ENCODE measurements at regions not wholly inside any gene's neighbourhood (a gene's known extent, or its start where the extent isn't known, plus 50 kb on each side); places are given as distances from the start of the nearest gene placed in this dataset.
"Not testable (repeated sequence)": the region's sequence is repeated elsewhere in the genome, so short reads cannot be mapped to it uniquely, and the experiment has no call there.

DNA sequence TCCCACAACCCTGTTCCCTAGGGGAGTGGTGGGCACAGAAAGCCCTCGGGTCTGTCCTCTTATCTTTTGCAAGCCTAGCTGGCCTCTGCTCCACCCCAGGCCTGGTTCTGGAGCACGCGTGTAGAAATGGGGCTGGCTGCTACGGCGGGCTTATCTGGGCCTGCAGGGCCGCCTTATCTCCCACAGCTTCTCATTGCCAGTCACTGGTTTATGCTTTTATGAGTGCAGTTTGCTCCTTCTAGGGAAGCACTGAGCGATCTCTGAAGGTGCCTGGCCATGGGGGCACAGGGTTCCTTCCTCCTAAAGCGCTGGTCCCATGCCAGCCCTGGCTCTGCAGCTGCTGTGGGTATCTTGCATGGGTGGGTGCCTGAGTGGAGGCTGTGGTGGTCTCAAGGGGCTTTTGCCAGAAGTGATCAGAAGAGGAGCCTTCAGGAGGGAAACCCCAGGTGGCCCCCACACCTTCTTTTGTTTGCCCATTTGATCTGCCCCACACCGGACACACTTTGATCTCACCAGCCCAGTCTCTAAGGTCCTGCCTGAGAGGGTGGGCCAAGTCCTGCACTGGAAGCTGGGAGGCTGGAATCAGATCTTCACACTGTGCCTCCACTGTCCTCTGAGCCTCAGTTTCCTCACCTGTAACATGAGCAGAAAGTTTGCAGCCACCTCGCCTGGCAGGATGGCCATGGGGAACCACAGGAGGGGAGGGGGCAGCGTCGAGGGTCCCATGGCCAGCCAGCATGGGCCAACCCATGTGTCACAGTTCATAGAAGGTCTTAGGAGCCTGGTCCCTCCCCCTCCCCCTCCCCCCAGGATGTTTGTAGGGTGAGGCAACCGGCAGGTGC, 86.6 kb upstream of the FGF3 start:
- DNase-seq: no peak

DNA sequence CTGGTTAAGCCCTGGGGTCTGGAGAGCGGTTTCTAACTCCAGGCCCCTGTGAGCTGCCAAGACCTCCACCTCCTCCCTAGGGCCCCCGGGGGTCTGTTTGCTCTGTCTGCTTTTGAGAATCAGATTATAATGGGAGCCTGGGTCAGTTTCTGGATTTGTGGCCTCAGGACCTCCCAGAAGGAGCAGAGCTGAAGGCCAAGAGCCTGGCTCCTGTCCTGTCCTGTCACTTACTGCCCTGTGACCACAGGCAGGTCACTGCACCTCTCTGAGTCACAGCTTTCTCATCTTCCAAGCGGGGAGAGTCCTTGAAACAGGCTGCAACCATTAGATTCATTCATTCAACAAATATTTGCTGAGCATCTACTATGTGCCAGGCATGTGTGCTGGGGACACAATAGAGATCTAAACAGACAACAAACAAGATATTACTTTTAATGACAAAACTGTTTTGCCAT, 87.3 kb upstream of the FGF3 start:
- DNase-seq: no peak

DNA sequence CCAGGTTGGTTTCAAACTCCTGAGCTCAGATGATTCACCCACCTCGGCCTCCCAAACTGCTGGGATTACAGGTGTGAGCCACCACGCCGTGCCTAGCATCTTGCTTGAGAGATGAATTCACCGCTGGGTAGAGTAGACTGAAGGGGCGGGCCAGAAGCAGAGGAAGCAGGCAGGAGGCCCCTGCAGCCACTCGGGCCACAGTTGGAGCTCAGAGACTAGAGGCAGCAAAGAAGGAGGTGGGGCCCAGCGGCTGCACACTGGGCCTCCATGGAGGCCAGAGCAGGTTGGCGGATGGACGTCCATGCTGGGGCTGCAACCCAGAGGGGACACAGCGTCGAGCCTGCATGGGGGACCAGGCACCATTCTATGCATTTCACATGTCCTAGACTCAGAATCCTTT, 88.4 kb upstream of the FGF3 start:
- DNase-seq: no peak

DNA sequence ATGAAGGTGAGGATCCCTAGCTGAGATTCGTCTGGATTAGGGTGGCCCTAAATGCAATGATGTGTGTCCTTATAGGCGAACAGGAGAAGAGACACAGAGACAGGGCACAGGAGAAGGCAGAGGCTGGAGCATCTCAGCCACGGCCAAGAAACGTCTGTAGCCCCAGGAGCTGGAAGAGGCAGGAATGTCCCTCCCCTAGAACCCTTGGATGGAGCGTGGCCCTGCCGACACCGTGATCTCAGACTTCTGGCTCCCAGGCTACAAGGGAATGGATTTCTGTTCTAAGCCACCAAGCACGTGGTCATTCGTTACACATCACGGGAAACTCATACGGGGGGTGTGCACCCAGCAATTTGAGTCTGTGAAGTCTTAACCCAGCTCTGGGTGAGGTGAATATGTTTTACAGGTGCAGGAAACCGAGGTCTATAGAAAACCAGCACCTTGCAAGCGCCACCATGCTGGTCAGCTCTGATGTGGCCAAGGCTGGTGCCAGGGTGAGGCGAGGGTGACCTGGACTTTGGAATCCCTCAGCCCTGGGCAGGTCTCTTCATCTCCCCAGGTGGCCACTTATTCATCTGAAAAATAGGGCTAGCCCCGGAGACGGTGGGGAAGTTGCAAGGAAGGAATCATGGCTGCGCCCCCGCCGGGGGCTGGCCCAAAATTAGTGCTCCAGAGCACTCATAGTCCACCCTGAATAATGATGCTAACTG, 89.5 kb upstream of the FGF3 start:
- DNase-seq: no peak

DNA sequence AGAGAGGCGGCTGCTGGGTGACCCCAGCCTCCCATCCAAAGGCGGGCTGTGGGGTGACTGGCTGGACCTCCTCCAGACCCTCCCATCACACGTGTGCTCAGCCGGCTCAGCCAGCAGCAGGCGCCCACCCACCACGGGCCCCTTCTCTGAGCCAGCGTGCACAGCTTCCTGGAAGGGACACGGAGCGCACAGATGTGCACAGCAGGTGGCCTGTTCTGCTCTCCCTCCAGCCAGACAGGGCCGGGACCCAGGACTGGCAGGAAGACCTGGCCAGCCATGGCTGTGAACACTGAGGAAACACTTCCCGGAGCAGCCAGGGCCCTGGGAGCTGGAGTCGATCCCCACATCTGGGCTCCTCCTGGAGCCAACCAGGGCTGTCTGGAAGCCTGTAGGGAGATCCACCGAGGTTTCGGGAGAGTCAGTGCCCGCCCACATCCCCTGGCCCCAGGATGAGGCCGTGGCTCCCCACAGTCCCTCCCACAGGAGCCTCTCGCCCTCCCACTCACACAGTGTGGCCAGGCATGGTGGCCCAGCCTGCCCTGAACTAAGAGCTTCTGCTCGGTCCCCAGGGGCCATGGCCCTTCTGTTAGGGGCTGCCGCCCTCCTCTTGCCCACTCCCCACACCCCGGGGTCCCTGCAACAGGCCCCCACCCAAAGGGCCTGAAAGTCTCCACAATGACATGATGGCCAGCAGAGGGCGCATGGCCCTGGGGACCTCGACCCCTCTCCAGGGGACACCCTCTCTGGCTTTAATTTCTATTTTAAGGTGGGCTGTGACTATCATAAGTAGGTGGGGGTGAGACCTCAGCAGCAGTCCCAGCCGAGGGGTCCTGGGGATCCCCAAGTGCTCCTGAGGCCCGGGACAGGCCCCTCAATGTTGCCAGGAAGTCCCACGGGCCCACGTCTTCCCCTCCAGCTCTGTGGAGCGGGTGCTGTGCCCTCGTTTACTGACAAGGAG, 90.6 kb upstream of the FGF3 start:
- no peak for DNase-seq

DNA sequence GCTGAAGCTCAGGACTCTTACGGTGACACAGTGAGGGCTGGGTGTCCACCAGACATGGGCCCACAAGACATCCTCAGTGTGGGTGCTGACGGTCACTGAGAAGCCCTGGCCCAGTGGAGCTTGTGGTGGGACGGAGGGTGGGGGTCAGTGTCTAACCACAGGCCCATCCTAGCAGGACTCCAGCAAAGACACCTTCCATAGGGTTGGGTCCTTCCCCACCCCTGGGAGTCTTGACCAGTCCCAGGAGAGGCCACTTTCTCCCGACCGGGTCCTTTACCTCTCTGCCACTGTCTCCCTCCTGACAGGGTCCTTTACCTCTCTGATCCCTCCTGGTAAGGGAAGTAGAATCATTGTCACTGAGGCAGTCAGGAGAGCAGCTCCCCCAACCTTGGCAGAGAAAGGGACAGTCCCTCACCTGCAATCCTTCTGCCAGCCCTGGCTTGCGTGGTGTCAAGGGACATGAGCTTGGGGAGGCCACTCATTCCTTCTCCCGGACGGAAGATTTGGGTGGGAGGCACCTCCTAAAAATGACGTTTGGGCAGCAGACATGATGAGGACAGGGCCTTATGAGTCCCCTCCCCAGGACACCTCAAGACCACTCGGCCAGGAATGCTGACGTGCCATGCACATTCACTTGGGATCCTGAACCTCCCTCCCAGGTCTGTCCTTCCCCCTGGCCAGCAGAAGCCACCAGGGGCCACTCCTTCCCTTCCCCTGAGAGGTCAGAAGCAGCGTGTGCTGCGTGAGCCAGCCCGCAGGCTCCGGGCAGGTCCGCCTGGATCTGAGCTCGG, 91.5 kb upstream of the FGF3 start:
- DNase-seq: no peak

DNA sequence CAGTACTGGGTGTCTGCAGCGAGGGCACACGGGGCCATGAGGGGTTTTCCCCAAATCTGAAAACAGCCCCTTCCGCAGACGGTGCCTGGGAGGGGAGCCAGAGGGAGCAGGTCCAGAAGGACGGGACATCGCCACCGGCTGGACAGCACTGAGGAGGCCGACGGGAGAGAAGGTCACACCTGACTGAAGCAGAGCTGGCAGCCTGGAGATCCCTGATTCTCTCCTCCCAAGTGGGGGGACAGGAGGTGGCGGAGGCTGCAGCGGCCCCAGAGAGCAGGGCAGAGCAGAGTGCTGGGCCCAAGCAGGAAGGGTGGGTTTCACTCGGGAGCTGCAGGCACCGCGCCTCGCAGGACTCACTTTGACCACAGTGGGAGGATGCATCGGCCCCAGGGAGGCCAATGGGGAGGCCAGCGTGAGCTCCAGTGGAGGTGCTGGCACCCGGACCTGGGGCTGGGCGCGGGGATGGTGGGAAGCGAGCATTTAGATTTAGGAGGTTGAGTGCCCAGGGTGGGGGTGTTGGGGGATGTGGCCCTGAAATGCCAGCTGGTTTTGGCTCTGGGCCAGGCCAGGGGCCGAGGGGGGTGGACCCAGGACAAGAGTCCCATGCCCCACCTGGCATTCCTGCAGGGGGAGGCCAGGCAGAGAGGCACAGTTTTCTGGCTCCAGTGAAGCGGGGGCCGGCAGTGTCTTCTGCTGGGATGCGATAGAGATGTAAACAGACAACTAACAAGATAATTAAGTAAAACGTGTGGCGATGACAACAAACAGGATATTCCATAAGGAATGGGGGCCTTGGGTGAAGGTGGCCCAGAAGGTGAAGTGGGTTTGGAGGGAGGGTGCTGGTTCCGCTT, 92.3 kb upstream of the FGF3 start:
- no peak for DNase-seq

DNA sequence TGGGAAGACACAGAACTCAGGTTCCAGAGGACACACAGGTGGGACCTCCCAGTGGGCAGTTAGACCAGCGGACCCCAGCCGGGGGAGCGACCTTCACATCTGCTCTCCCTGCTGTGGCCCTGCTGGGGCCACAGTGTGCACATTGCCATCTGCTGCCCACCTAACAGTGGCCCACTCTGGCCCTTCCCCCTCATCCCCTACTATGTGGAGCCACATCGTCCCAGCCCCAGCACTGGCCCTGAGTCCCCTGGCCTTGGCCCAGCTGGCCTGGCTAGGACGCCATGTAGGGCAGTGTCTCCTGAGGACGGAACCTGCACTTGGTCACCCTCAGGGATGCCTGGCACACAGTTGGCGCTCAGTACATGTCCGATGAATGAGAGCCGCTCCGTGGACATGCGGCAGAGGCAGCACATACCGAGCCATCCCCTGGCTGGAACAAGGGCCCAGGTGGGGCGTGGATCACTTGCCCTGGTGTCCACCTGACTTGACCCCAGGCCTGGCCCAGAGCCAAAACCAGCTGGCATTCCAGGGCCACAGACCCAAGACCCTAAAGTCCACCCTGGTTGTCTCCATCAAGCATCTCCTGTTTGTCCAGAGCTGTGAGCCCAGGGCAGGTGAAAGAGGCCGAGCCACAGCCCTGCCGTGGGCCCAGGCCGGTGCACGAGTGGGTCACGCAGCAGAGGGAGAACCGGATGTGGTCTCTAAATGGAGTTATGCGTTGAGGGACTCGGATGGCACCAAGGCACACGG, 93.1 kb upstream of the FGF3 start:
- DNase-seq: no peak

DNA sequence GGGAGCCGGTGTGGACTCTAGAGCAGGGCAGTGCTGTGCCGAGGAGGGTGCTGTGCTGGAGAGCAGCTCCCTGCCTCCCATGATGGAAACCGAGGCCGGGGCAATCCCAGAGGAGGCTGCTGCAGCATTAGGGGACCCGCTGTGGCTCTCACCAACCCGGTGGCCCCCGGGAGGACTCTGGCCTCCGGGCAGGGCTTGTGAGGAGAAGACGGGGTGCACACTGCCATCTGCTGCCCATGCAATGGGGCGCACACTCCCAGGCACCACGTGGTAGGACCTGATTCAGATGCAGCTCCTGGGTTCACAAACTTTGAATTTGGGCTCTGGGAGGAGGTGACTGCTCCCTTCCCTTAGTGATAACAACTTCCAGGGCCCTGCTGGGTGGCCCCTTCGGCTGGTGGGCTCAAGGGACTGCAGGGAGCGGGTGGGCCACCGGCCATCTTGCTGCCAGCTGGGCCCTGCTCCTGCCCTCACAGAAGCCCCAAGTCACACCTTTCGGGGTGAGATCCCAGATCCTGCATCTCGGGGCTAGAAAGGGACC, 93.8 kb upstream of the FGF3 start:
- no peak for DNase-seq

DNA sequence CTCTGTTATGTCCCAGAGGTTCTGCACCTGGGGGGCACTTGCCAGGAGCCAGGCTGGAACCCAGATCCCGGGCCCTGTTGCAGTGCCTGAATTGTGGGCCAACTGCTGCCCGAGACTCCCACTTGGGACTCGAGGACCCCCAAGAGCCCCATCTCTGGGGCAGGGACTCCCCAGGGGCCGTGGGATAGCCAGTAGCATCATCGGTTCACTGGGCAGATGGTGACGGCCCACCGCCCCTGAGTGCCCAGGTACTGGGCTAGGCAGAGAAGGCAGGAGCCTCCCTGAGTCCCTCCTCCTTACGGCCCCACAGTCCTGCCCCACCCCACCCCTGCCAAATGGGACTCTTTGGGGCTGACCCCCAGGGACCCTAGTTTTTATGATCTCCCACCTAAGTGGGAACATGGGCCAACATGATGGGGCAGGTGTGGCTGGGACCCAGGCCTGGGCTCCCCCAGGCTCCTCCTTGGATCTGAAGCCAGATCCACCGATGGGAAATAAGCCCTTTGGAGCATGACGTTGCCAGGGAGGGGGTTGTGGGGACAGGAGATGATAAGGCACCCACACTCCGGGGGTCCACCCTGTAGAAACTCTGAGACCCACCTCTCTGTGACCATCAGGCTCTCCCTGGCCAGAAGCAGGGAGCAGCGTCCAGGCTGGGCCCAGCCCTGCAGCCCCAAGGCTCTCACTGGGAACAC, 94.5 kb upstream of the FGF3 start:
- DNase-seq: no peak

DNA sequence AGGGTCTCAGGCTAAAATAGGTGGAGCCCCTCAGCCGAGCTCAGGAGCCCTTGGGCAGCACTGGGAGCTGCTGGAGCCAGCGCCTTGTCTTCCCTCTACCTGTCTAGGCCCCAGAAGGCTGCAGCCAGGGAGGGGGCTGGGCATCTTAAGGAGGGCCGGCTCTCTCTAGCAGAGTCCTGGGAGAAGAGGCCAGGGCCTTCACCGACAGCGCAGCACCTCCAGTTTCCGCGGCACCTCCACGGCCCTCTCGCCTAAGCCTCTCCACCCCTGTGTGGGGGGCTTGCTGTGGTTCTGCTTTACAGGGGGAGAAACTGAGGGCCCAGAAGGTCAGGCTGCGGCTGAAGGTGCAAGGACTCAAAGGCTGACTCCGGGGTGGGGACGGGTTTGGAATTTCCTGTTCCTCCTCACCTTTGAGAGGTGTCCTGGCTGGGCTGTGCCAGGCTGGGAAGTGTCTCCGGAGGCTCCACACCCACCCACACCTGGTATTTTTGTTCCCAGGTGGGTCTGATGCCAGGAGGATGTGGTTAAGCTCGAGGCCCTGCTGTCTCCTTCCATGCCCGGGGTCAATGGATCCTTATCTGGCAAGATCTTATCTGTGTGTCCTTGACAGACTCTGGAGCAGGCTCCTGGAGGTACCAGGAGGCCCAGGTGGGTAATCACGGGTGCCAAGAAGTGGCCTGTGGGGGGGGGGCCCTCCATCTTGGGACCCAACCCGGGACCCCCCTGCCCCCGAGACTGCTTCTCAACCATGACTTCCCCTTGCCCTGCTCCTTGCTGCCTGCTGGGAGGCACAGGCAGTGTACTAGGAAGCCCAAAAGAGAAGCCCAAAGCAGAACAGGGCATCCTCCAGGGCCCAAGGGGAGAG, 95.3 kb upstream of the FGF3 start:
- DNase-seq: no peak

DNA sequence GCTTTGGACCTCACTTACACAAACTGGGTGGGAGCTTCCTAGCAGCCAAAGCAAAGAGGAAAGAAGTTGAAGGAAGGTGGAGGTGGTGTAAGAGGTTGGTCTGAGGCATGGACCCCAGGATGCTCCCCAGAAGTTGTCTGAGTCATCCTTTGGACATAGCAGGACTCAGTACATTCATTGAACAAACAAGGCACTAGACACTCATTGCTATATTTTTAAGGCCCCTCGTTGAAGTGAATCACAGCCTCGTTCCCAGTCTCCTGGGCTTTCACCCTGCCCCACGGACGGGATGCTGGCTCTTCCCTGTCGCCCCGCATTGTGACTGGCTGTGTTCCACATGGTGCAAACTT, 95.9 kb upstream of the FGF3 start:
- DNase-seq: no peak

DNA sequence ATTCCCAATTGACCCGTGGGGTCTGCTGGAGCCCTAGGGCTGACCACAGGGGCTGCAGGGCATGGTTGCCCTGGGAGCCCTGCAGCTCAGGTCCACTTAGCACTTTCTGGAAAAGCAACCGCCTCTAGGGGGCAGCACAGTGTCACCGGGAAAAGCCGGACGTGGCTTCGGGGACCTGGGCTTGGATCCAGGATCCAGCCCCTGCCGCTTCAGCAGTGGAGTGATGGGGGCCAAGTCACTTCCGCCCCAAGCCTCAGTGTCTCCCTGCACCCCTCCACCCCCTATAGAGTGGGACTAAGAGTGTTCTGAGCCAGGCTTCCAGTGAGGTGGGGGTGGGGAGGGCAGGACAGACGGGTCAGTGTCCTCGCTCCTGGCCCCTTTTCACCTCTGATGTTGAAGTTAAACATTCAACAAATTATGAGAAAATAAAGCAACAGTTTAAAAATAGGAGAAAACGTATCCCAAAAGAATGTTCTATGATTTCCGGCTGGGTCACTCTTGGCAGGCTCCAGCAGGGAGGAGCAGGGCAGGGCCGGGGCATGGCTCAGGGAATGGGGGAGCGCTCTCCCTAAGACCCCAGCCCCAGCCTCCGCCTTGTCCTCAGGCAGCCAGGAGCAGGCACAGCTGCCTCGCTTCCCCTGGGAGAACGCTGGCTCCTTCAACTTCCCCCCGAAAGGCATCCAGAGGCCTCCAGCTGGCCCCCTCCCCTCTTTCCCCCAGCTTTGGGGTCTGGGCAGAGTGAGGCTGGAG, 96.5 kb upstream of the FGF3 start:
- no peak for DNase-seq

DNA sequence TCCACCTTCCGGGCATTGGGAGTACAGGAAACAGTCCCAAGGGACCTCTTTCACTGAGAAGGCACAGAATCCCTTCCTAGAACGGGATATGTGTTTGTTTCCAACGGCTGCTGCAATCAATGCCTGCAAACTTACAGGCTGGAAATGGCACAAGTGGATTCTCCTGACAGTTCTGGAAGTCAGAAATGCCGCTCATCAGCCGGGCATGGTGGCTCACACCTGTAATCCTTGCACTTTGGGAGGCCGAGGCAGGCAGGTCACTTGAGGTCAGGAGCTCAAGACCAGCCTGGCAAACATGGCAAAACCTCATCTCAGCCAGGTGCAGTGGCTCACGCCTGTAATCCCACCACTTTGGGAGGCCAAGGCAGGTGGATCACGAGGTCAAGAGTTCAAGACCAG, 97.0 kb upstream of the FGF3 start:
- DNase-seq: not testable (repeated sequence)

DNA sequence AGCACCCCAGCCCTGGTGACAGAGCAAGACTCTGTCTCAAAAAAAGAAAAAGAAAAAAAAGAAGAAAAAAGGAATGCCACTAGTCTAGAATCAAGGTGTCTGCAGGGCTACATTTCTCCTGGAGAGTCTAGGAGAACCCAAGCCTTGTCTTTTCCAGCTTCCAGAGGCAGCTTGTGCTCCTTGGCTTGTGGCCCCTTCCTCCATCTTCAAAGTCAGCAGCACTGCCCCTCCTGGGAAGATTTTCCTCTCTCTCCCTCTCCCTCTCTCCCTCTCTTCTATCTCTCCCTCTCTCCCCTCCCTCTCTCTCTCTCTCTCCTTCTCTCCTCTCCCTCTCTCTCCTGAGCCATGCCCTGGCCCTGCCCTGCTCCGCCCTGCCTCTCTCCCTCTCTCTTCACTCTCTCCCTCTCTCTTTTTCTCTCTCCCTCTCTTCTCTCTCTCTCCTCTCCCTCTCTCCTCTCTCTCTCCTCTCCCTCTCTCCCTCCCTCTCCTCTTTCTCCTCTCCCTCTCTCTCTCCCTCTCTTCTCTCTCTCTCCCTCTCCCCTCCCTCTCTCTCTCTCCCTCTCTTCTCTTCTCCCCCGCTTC, 97.7 kb upstream of the FGF3 start:
- no peak for DNase-seq

DNA sequence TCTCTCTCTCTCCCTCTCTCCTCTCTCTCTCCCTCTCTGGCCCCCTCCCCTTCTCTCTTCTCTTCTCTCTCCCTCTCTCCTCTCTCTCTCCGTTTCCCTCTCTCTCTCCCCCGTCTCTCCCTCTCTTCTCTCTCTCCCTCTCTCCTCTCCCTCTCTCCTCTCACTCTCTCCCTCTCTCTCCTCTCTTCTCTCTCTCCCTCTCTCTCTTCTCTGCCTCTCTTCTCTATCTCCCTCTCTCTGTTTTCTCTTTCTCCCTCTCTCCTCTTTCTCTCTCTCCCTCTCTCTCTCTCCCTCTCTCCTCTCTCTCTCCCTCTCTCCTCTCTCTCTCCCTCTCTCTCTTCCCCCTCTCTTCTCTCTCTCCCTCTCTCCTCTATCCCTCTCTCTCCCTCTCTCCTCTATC, 98.3 kb upstream of the FGF3 start:
- no peak for DNase-seq
